ENCODE measurements at regions not wholly inside any gene's neighbourhood (a gene's known extent, or its start where the extent isn't known, plus 50 kb on each side); places are given as distances from the start of the nearest gene placed in this dataset.

DNA sequence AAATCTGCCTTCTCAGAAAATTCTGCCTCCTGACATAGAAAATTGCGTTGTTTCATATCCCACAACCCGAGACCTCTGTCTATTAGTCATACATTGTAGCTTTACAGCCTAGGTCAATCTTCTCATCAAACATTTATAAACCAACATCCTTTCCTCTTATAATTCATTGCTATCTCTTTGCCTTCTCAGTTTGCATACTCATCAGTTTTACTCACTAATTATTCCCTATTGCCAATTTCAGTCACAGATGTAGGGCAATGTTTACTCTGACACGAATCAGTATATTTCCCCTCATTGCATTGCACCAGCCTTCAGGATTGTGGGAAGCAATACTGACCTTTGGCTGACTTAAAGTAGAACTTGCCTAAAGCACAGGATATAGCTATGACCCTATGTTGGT lies 247.2 kb downstream of the CEMIP2 start:
- TF ChIP-seq CTCF (IDR thresholded peaks at IDR 0.05; ENCODE audit: low read depth, low read length) (no peak), POLR2A (IDR thresholded peaks at IDR 0.05; ENCODE audit: extremely low read depth, insufficient read length) (no peak)

Data from NB4 (cell line).